22Rv1 (cell line): ENCODE measurements at regions not wholly inside any gene's neighbourhood (a gene's known extent, or its start where the extent isn't known, plus 50 kb on each side); places are given as distances from the start of the nearest gene placed in this dataset.
A peak's percentile ranks its signal among the peaks of the same experiment; 100 is the strongest.

Experiments
- H3K27ac ChIP-seq: fragments of 450-650 bp; 2 replicates; pipeline ENCODE4 v1.5.1; 2017
- ZFX ChIP-seq: fragments of 450-650 bp; IDR thresholded peaks from 2 replicates; pipeline ENCODE4 v1.6.1; 2017; ENCODE audit warnings: antibody characterized with exemption, borderline replicate concordance
- TF ChIP-seq, protein P1 (sequence below): fragments of 450-650 bp; IDR thresholded peaks from 2 replicates; pipeline ENCODE4 v1.5.1; 2017; ENCODE audit warnings: mild to moderate bottlenecking

DNA sequence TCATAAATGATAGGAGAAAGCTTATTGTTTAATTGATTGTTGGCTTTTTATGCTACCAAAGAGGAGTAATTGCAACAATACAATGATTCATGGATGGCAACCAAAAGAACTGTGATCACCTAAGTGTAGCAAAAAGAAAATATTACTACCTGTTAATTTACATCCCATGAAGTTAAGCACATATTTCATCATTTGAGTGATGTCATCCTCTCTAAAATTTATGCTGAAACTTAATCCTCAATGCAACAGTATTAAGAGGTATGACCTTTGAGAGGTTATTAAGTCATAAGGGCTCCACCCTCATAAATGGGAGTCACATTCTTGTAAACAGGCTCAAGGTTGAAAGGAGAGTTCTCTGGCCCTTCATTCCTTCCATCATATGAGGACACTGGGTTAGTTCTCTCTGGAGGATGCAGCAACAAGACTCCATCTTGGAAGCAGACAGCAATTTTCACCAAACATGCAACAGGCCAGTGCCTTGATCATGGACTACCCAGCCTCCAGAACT is 190.6 kb upstream of the GRIK2 start:
- H3K27ac ChIP-seq: no peak overlapping the region
- no peak for TF ChIP-seq ZFX
- TF ChIP-seq, protein P1, sequence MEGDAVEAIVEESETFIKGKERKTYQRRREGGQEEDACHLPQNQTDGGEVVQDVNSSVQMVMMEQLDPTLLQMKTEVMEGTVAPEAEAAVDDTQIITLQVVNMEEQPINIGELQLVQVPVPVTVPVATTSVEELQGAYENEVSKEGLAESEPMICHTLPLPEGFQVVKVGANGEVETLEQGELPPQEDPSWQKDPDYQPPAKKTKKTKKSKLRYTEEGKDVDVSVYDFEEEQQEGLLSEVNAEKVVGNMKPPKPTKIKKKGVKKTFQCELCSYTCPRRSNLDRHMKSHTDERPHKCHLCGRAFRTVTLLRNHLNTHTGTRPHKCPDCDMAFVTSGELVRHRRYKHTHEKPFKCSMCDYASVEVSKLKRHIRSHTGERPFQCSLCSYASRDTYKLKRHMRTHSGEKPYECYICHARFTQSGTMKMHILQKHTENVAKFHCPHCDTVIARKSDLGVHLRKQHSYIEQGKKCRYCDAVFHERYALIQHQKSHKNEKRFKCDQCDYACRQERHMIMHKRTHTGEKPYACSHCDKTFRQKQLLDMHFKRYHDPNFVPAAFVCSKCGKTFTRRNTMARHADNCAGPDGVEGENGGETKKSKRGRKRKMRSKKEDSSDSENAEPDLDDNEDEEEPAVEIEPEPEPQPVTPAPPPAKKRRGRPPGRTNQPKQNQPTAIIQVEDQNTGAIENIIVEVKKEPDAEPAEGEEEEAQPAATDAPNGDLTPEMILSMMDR: no peak

DNA sequence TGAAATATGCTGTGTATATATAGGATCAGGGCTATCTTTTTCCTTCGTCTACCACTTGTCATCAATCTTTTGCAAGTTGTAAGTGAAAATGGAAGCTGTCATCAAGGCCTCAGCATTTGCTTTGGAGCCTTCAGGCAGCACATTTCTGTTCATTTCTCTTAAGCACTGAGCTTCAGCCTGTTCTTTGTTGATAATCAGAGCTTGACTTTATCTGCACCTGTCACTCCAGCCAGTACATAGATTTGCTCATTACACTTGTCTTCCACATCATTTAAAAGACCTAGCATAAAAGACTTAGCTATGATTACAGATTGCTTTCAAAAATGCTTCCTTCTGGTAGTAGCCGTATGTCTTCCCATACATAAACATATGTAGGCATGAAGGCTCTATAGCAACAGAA is 189.8 kb upstream of the GRIK2 start:
- H3K27ac ChIP-seq: no peak overlapping the region
- TF ChIP-seq, protein P1: no peak
- TF ChIP-seq ZFX: no peak

DNA sequence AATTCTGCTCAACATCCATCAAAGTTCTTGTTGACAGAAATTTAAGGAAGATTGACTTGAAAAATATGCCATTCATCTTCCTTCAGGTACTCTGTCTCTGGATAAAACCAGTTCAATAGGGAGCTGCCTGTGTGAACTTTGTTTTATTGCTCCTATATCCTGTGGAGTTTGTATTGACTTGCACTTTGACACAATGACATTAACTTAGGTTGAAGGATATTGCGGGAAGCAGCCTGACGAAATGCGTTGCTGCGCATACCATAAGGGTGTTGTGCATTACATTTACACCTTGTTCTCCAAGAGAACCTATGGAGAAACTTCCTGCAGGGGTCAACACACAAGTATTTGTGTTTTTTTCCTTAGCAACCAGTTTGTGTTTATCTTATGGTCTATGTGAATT is 185.4 kb upstream of the GRIK2 start:
- TF ChIP-seq ZFX: no peak
- H3K27ac ChIP-seq: no peak overlapping the region

DNA sequence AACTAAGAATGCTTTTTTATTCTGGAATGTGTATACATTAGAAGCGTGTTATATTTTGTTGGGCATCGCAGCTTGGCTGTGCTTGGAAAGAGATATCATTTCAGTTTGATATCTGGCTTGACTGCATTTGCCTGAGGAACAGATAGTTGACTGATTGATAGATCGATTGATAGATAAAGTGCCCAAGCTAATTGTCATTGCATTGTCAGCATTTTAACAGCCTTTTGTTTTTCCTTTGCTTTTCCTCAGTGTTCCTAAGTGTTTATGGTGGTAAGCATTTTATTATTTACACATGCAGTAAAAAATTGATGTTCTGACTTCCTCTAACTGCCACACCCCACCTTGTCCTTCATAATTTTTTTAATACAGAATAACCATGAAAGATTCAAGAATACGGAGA is 180.9 kb upstream of the GRIK2 start:
- no peak overlapping the region for H3K27ac ChIP-seq
- TF ChIP-seq, protein P1: no peak

DNA sequence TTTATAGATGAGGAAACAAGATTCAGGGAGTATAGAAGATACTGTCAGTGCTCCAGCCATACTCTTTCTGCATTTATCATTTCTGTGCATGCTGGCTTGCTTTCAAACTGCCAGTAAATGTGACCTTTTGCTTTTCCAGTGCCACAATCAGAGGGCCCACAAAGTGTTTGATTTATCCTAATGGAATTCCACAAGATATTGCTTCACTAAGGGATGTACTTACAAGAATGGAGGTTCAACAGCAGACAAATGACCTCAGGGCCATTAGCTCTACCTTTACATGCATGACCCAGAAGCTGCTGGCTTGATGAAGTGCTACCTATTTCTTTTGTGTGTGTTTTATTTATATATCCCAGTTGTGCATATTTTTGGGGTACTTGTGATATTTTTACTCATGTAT is 171.5 kb upstream of the GRIK2 start:
- no peak overlapping the region for H3K27ac ChIP-seq
- TF ChIP-seq ZFX: no peak
- TF ChIP-seq, protein P1: no peak

DNA sequence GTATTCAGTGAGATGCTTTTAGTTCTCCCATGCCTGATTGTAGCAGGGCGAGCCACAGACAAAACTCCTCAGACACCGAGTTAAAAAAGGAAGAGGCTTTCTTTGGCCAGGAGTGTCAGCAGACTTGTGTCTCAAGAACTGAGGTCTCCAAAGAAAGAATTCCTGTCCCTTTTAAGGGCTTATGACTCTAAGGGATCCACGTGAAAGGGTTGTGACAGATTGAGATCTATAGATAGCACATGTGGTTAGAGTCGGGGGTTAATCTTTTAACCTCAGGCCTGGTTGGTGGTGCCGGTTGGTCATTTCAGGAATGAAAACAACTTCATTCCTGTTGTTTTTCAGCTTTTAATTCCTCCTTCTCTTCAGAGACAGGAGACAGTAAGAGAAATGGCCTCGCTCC is 168.8 kb upstream of the GRIK2 start:
- TF ChIP-seq, protein P1: no peak
- TF ChIP-seq ZFX: no peak
- no peak overlapping the region for H3K27ac ChIP-seq

DNA sequence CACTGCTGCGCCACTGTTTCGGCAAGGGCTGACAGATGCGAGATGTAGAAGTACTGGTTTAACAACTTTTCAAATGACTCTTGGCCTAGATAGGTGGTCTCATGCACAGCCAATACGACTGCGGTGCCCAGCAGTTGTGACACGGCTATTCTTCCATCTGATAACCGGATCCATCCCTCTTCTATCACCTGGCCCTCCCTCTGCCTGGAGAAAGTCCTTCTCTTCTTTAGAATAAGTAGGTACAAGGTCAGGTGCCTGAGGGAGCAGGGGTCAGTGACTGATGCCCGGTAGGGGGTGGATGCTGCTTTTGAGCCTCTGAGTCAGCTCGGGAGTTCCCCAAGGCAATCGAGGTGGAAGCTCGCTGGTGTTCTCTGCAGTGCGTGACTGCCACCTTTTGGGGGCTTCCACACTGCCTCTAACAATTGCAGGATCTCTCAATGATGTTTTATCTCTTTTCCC is 166.8 kb upstream of the GRIK2 start:
- no peak overlapping the region for H3K27ac ChIP-seq
- TF ChIP-seq, protein P1: peak; percentile 24
- no peak for TF ChIP-seq ZFX

DNA sequence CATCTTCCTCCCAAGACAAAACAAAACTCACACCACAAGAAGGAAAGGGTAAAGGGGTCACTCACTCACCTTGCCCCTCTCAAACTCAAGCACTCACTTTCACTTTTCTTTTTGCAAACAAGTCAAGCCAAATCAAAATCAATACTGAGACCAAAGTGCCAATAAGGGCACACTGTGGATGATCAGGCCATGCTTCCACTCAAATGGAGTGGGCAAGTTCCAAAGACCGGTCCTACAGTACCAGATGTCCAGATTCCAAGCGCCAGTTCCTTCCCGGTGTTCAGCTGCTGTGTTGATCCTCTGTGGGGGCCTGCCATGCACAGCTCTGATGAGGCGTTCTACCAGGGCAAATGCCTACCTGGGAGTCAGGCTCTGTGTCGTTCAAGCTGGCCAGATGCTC is 162.6 kb upstream of the GRIK2 start:
- no peak overlapping the region for H3K27ac ChIP-seq
- TF ChIP-seq ZFX: no peak
- TF ChIP-seq, protein P1: no peak
